A549 (cell line): ENCODE measurements at regions not wholly inside any gene's neighbourhood (a gene's known extent, or its start where the extent isn't known, plus 50 kb on each side); places are given as distances from the start of the nearest gene placed in this dataset.
A peak's percentile ranks its signal among the peaks of the same experiment; 100 is the strongest.

ENCODE experiments used
- ATAC-seq, 2 experiments: fragments of 200-7000 bp in 1 of 2; fragments of >200 bp in 1 of 2; cut with Nextera tagmentation in 1 of 2; cut with Tn5 transposase in 1 of 2; 3 replicates each; pipeline versions ENCODE4 v1.8.0 to v1.9.1; 2018 to 2020; ENCODE audit warnings: mild to moderate bottlenecking in 1 of 2, moderate library complexity in 1 of 2
- CTCF ChIA-PET: fragments of 300-600 bp; sonication (Branson Sonifier 250); formaldehyde crosslinking; extraction: SDS; loops from one replicate; lab custom pipeline; 2021; ENCODE audit warnings: antibody characterized with exemption, inconsistent platforms; lab: Yijun Ruan, JAX
- POLR2A ChIA-PET: fragments of 350-600 bp; formaldehyde crosslinking; extraction: SDS; loops from one replicate; lab custom pipeline; 2021; ENCODE audit warnings: antibody characterized with exemption, inconsistent platforms; lab: Yijun Ruan, JAX
- DNase-seq, 2 experiments: peaks; one replicate each; pipeline versions ENCODE4 v3.0.0 to v3.0.0-alpha.2; 2011 to 2016; ENCODE audit warnings: low read depth in 1 of 2, low spot score in 1 of 2
- FAIRE-seq: peaks from 2 replicates; lab custom pipeline; 2011; peaks lifted over from hg19 to GRCh38; lab: Jason Lieb, UNC
- H3K27ac ChIP-seq, 2 experiments: fragments of >200 bp; sonication (Bioruptor Twin); formaldehyde crosslinking; 3 replicates each; pipeline ENCODE4 v1.5.1; 2016 to 2017
- H3K4me1 ChIP-seq: fragments of >200 bp; sonication (Bioruptor Twin); formaldehyde crosslinking; 3 replicates; pipeline ENCODE4 v1.6.1; 2016
- H3K4me2 ChIP-seq: fragments of >200 bp; sonication (Bioruptor Twin); formaldehyde crosslinking; 3 replicates; pipeline ENCODE4 v1.6.1; 2016
- H3K4me3 ChIP-seq: fragments of >200 bp; sonication (Bioruptor Twin); formaldehyde crosslinking; 3 replicates; pipeline ENCODE4 v1.5.1; 2016
- H3K9me3 ChIP-seq: fragments of >200 bp; sonication (Bioruptor Twin); formaldehyde crosslinking; 3 replicates; pipeline ENCODE4 v1.6.1; 2016
- CEBPB ChIP-seq, 2 experiments: fragments of >200 bp in 1 of 2; sonication (Bioruptor Twin) in 1 of 2; formaldehyde crosslinking in 1 of 2; IDR thresholded peaks; 2 replicates each; pipeline ENCODE4 v1.6.1; 2012 to 2016
- CTCF ChIP-seq: fragments of >200 bp; sonication (Bioruptor Twin); formaldehyde crosslinking; IDR thresholded peaks from 3 replicates; pipeline ENCODE4 v1.5.1; 2016
- FOSL2 ChIP-seq, 2 experiments: fragments of 450-650 bp in 1 of 2; fragments of >200 bp in 1 of 2; sonication (Bioruptor Twin) in 1 of 2; formaldehyde crosslinking; IDR thresholded peaks; 2 replicates each; pipeline versions ENCODE4 v1.5.0 to v1.6.1; 2016 to 2020; ENCODE audit warnings: mild to moderate bottlenecking in 1 of 2, moderate library complexity in 1 of 2
- FOXS1 ChIP-seq: fragments of 250-450 bp; sonication (Bioruptor Pico); IDR thresholded peaks from 2 replicates; pipeline ENCODE4 v1.5.0; 2020; ENCODE audit warnings: mild to moderate bottlenecking, moderate library complexity
- GATA3 ChIP-seq: IDR thresholded peaks from 2 replicates; pipeline ENCODE4 v1.6.1; 2012; ENCODE audit warnings: borderline replicate concordance
- KDM1A ChIP-seq: fragments of 200-600 bp; sonication (generic); IDR thresholded peaks from 2 replicates; pipeline ENCODE4 v1.6.1; 2016; ENCODE audit warnings: low read depth, mild to moderate bottlenecking
- MAX ChIP-seq: IDR thresholded peaks from 2 replicates; pipeline ENCODE4 v1.6.1; 2012
- MYC ChIP-seq: IDR thresholded peaks from 2 replicates; pipeline ENCODE4 v1.6.1; 2012; ENCODE audit warnings: mild to moderate bottlenecking, inconsistent platforms, low read length, improper control_type of control experiment, borderline replicate concordance
- NR3C1 ChIP-seq: fragments of >200 bp; sonication (Bioruptor Twin); formaldehyde crosslinking; IDR thresholded peaks from 3 replicates; pipeline ENCODE4 v1.6.1; 2017
- PHF8 ChIP-seq: fragments of 200-600 bp; sonication (generic); IDR thresholded peaks from 2 replicates; pipeline ENCODE4 v1.6.1; 2016; ENCODE audit warnings: low read depth, mild to moderate bottlenecking, antibody characterized with exemption, moderate library complexity, borderline replicate concordance
- POLR2A ChIP-seq: IDR thresholded peaks from 2 replicates; pipeline ENCODE4 v1.6.1; 2012; ENCODE audit warnings: mild to moderate bottlenecking, low read length
- RAD21 ChIP-seq, 2 experiments: fragments of >200 bp in 1 of 2; sonication (Bioruptor Twin) in 1 of 2; formaldehyde crosslinking in 1 of 2; IDR thresholded peaks in 1 of 2; conservative IDR thresholded peaks in 1 of 2; 2 replicates in 1 of 2; 3 replicates in 1 of 2; pipeline ENCODE4 v1.6.1; 2012 to 2018; ENCODE audit warnings: inconsistent platforms in 1 of 2
- RCOR1 ChIP-seq: fragments of 150-350 bp; IDR thresholded peaks from 2 replicates; pipeline ENCODE4 v1.6.1; 2014; ENCODE audit warnings: antibody characterized with exemption, low read length, low read depth
- RNF2 ChIP-seq: fragments of 200-600 bp; sonication (generic); IDR thresholded peaks from 2 replicates; pipeline ENCODE4 v1.6.1; 2016; ENCODE audit warnings: low read depth, mild to moderate bottlenecking, antibody characterized with exemption, moderate library complexity, borderline replicate concordance
- TFCP2L1 ChIP-seq: fragments of 250-450 bp; sonication (Bioruptor Pico); IDR thresholded peaks from 2 replicates; pipeline ENCODE4 v1.5.0; 2021; ENCODE audit warnings: mild to moderate bottlenecking
- ZC3H11A ChIP-seq: fragments of 450-650 bp; IDR thresholded peaks from 2 replicates; pipeline ENCODE4 v1.6.1; 2014; ENCODE audit warnings: antibody characterized with exemption, mild to moderate bottlenecking
- ZNF302 ChIP-seq: fragments of 250-450 bp; sonication (Bioruptor Pico); IDR thresholded peaks from 2 replicates; pipeline ENCODE4 v1.9.0; 2021; ENCODE audit warnings: inconsistent platforms, mild to moderate bottlenecking, moderate library complexity
- ZSCAN20 ChIP-seq: fragments of 250-450 bp; sonication (Bioruptor Pico); IDR thresholded peaks from 2 replicates; pipeline ENCODE4 v1.8.0; 2022; ENCODE audit warnings: mild to moderate bottlenecking, moderate library complexity
- WGBS: methylation state at CpG from one replicate; pipeline ENCODE4 v1.1.6; 2017; ENCODE audit errors: missing lambda C conversion rate; 5-methylcytosine and 5-hydroxymethylcytosine counted together
- TF ChIP-seq, protein P1 (sequence below): fragments of >200 bp; sonication (Bioruptor Twin); formaldehyde crosslinking; IDR thresholded peaks from 2 replicates; pipeline ENCODE4 v1.6.1; 2016
- TF ChIP-seq, protein P2 (sequence below): IDR thresholded peaks from 2 replicates; pipeline ENCODE4 v1.6.1; 2012; ENCODE audit warnings: low read depth, borderline replicate concordance

GRCh38 chr2:76641506-76641905 is 880.7 kb downstream of the LRRTM4 start:
- ChIA-PET POLR2A (no interaction called here), CTCF (no interaction called here)
- H3K27ac ChIP-seq, result no peak overlapping the region
- FAIRE-seq (peak; percentile 32), ATAC-seq (no peak), DNase-seq (no peak)
- WGBS, result 10% methylated on average over 3 of the region's 3 CpGs
- TF ChIP-seq ZC3H11A (no peak), MYC (no peak), ZNF302 (CRISPR knock-in tag) (no peak), RNF2 (no peak), FOSL2 (IDR thresholded peaks at IDR 0.05) (no peak), FOSL2 (CRISPR knock-in tag; IDR thresholded peaks at IDR 0.05) (no peak), TFCP2L1 (CRISPR knock-in tag) (no peak), POLR2A (no peak), PHF8 (no peak), CTCF (no peak), MAX (no peak)
- TF ChIP-seq, protein P1, sequence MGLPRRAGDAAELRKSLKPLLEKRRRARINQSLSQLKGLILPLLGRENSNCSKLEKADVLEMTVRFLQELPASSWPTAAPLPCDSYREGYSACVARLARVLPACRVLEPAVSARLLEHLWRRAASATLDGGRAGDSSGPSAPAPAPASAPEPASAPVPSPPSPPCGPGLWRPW, result no peak
- TF ChIP-seq, protein P2, sequence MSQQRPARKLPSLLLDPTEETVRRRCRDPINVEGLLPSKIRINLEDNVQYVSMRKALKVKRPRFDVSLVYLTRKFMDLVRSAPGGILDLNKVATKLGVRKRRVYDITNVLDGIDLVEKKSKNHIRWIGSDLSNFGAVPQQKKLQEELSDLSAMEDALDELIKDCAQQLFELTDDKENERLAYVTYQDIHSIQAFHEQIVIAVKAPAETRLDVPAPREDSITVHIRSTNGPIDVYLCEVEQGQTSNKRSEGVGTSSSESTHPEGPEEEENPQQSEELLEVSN, result no peak
- H3K4me1 ChIP-seq, result no peaks in the 10 kb centered on the region
- no peak overlapping the region for H3K4me3 ChIP-seq
- H3K9me3 ChIP-seq, result peaks cover 4% of the 10 kb centered on the region; the same call in 1 of the 3 replicates
- H3K4me2 ChIP-seq, result no peak overlapping the region

- Histone ChIP-seq H3K27ac (no peak overlapping the region), H3K4me3 (no peak overlapping the region), H3K4me2 (no peak overlapping the region), H3K9me3 (peaks cover 4% of the 10 kb centered on the region; the same call in 1 of the 3 replicates), H3K4me1 (no peaks in the 10 kb centered on the region)
- 4% methylated on average over 1 of the region's 1 CpG for WGBS
- TF ChIP-seq, protein P2, result no peak
- TF ChIP-seq CEBPB (IDR thresholded peaks at IDR 0.05) (no peak), RAD21 (conservative IDR thresholded peaks at IDR 0.05 in 1 of 2, IDR thresholded peaks at IDR 0.05 in 1 of 2) (no peak), KDM1A (no peak), FOXS1 (CRISPR knock-in tag) (no peak), GATA3 (no peak)
- TF ChIP-seq, protein P1, result no peak
- ATAC-seq, result no peak
- POLR2A ChIA-PET, result no interaction called here
- FAIRE-seq, result no peak
- CTCF ChIA-PET, result no interaction called here
- DNase-seq, result no peak
Measured at GRCh38 chr2:76640905-76641304, 881.3 kb downstream of the LRRTM4 start.

- Histone ChIP-seq H3K4me1 (no peaks in the 10 kb centered on the region), H3K27ac (no peak overlapping the region), H3K4me3 (no peak overlapping the region), H3K9me3 (peaks cover 4% of the 10 kb centered on the region; the same call in 1 of the 3 replicates), H3K4me2 (no peak overlapping the region)
- FAIRE-seq (no peak), DNase-seq (no peak), ATAC-seq (no peak)
- ChIA-PET CTCF (no interaction called here), POLR2A (no interaction called here)
- TF ChIP-seq NR3C1, result no peak
- TF ChIP-seq CTCF, result no peak
- TF ChIP-seq RCOR1, result no peak
- no peak for TF ChIP-seq PHF8
- no peak for TF ChIP-seq ZSCAN20 (CRISPR knock-in tag)
- WGBS, result 9% methylated on average over 5 of the region's 5 CpGs
Measured at GRCh38 chr2:76639171-76639680, 883.0 kb downstream of the LRRTM4 start.
